ENCODE measurements at regions not wholly inside any gene's neighbourhood (a gene's known extent, or its start where the extent isn't known, plus 50 kb on each side); places are given as distances from the start of the nearest gene placed in this dataset.
A peak's percentile ranks its signal among the peaks of the same experiment; 100 is the strongest.

GRCh38 chr18:46265196-46266156 is 161.3 kb downstream of the HAUS1 start:
- Mint-ChIP-seq H3K9me3 (no peaks in the 10 kb centered on the region), H3K27ac (peak overlapping the region; percentile 86), H3K4me3 (peak overlapping the region; percentile 5 to 36), H3K4me1 (peaks cover 14 to 42% of the 10 kb centered on the region in 2 donors), H3K27me3 (no peaks in the 10 kb centered on the region), H3K36me3 (peaks cover 16 to 40% of the 10 kb centered on the region in 2 donors)
- no peak for DNase-seq
- ATAC-seq (replicated peaks): peak; percentile 89

GRCh38 chr18:46266473-46266872 is 162.3 kb downstream of the HAUS1 start:
- H3K27me3 Mint-ChIP-seq: no peaks in the 10 kb centered on the region
- no peak overlapping the region for H3K4me3 Mint-ChIP-seq
- H3K36me3 Mint-ChIP-seq: peaks cover 14 to 38% of the 10 kb centered on the region in 2 donors
- ATAC-seq (replicated peaks) (no peak), DNase-seq (no peak)
- H3K9me3 Mint-ChIP-seq: no peaks in the 10 kb centered on the region
- no peak overlapping the region for H3K27ac Mint-ChIP-seq
- peaks cover 13 to 33% of the 10 kb centered on the region in 2 donors for H3K4me1 Mint-ChIP-seq

GRCh38 chr18:46268671-46269070 is 164.5 kb downstream of the HAUS1 start:
- no peak for DNase-seq
- Mint-ChIP-seq H3K9me3 (no peaks in the 10 kb centered on the region), H3K4me1 (peaks cover 6 to 22% of the 10 kb centered on the region in 2 donors), H3K27me3 (no peaks in the 10 kb centered on the region), H3K27ac (no peak overlapping the region), H3K4me3 (no peak overlapping the region), H3K36me3 (peaks cover 9 to 28% of the 10 kb centered on the region in 2 donors)
- no peak for ATAC-seq (replicated peaks)

GRCh38 chr18:46269275-46269674 is 165.1 kb downstream of the HAUS1 start:
- Mint-ChIP-seq H3K27me3 (no peaks in the 10 kb centered on the region), H3K9me3 (no peaks in the 10 kb centered on the region), H3K36me3 (peaks cover 8 to 23% of the 10 kb centered on the region in 2 donors), H3K4me1 (peaks cover 6 to 16% of the 10 kb centered on the region in 2 donors), H3K27ac (no peak overlapping the region), H3K4me3 (no peak overlapping the region)
- ATAC-seq (replicated peaks) (no peak), DNase-seq (no peak)

GRCh38 chr18:46271488-46271887 is 167.3 kb downstream of the HAUS1 start:
- no peaks in the 10 kb centered on the region for H3K27me3 Mint-ChIP-seq
- H3K4me1 Mint-ChIP-seq: peaks cover 0 to 2% of the 10 kb centered on the region in 2 donors
- H3K36me3 Mint-ChIP-seq: peaks cover 6 to 17% of the 10 kb centered on the region in 2 donors
- no peak overlapping the region for H3K4me3 Mint-ChIP-seq
- no peak overlapping the region for H3K27ac Mint-ChIP-seq
- DNase-seq: no peak
- H3K9me3 Mint-ChIP-seq: no peaks in the 10 kb centered on the region
- no peak for ATAC-seq (replicated peaks)

- DNase-seq (no peak), ATAC-seq (replicated peaks) (no peak)
- Mint-ChIP-seq H3K4me3 (no peak overlapping the region), H3K4me1 (peaks cover 0 to 2% of the 10 kb centered on the region in 2 donors), H3K27me3 (no peaks in the 10 kb centered on the region), H3K9me3 (no peaks in the 10 kb centered on the region), H3K36me3 (peaks cover 4 to 12% of the 10 kb centered on the region in 2 donors), H3K27ac (no peak overlapping the region)
Measured at GRCh38 chr18:46273861-46274260, 169.7 kb downstream of the HAUS1 start.

- DNase-seq: no peak
- Mint-ChIP-seq H3K27ac (no peak overlapping the region), H3K4me1 (peaks cover 0 to 2% of the 10 kb centered on the region in 2 donors), H3K27me3 (no peaks in the 10 kb centered on the region), H3K36me3 (peaks cover 4 to 8% of the 10 kb centered on the region in 2 donors), H3K9me3 (no peaks in the 10 kb centered on the region), H3K4me3 (no peak overlapping the region)
- no peak for ATAC-seq (replicated peaks)
Measured at GRCh38 chr18:46274266-46274665, 170.1 kb downstream of the HAUS1 start.

- DNase-seq (no peak), ATAC-seq (replicated peaks) (no peak)
- peak overlapping the region; percentile 62 for H3K27ac Mint-ChIP-seq
- peaks cover 0 to 2% of the 10 kb centered on the region in 2 donors for H3K4me1 Mint-ChIP-seq
- no peak overlapping the region for H3K4me3 Mint-ChIP-seq
- H3K27me3 Mint-ChIP-seq: no peaks in the 10 kb centered on the region
- peaks cover 2 to 6% of the 10 kb centered on the region in 2 donors for H3K36me3 Mint-ChIP-seq
- H3K9me3 Mint-ChIP-seq: no peaks in the 10 kb centered on the region
Measured at GRCh38 chr18:46275370-46275769, 171.2 kb downstream of the HAUS1 start.

GRCh38 chr18:46276748-46277147 is 172.6 kb downstream of the HAUS1 start:
- Mint-ChIP-seq H3K36me3 (peaks cover 2 to 6% of the 10 kb centered on the region in 2 donors), H3K27me3 (no peaks in the 10 kb centered on the region), H3K4me1 (peaks cover 0 to 2% of the 10 kb centered on the region in 2 donors), H3K27ac (no peak overlapping the region), H3K9me3 (no peaks in the 10 kb centered on the region), H3K4me3 (no peak overlapping the region)
- ATAC-seq (replicated peaks) (no peak), DNase-seq (no peak)

- no peak overlapping the region for H3K27ac Mint-ChIP-seq
- no peak overlapping the region for H3K4me3 Mint-ChIP-seq
- ATAC-seq (replicated peaks): no peak
- H3K4me1 Mint-ChIP-seq: peaks cover 2 to 6% of the 10 kb centered on the region in 2 donors
- H3K9me3 Mint-ChIP-seq: no peaks in the 10 kb centered on the region
- no peaks in the 10 kb centered on the region for H3K27me3 Mint-ChIP-seq
- H3K36me3 Mint-ChIP-seq: peaks cover 4 to 6% of the 10 kb centered on the region in 2 donors
- DNase-seq: no peak
Measured at GRCh38 chr18:46278481-46279465, 174.6 kb downstream of the HAUS1 start.

- no peak overlapping the region for H3K4me3 Mint-ChIP-seq
- no peaks in the 10 kb centered on the region for H3K9me3 Mint-ChIP-seq
- H3K4me1 Mint-ChIP-seq: peaks cover under 1 to 6% of the 10 kb centered on the region in 2 donors
- no peak overlapping the region for H3K27ac Mint-ChIP-seq
- no peaks in the 10 kb centered on the region for H3K27me3 Mint-ChIP-seq
- no peak for ATAC-seq (replicated peaks)
- peaks cover 2 to 3% of the 10 kb centered on the region in 2 donors for H3K36me3 Mint-ChIP-seq
- DNase-seq: no peak
Measured at GRCh38 chr18:46279673-46280072, 175.5 kb downstream of the HAUS1 start.

GRCh38 chr18:46281185-46282176 is 177.3 kb downstream of the HAUS1 start:
- Mint-ChIP-seq H3K36me3 (peaks cover 0 to 2% of the 10 kb centered on the region in 2 donors), H3K27me3 (no peaks in the 10 kb centered on the region), H3K27ac (no peak overlapping the region), H3K4me3 (no peak overlapping the region), H3K4me1 (peaks cover 0 to 6% of the 10 kb centered on the region in 2 donors), H3K9me3 (no peaks in the 10 kb centered on the region)
- ATAC-seq (replicated peaks) (peak; percentile 91 to 92), DNase-seq (peak; percentile 41)

GRCh38 chr18:46282177-46282570 is 178.0 kb downstream of the HAUS1 start:
- H3K4me1 Mint-ChIP-seq: peaks cover 0 to 6% of the 10 kb centered on the region in 2 donors
- peak overlapping the region; percentile 26 for H3K27ac Mint-ChIP-seq
- H3K36me3 Mint-ChIP-seq: peaks cover 0 to 2% of the 10 kb centered on the region in 2 donors
- H3K9me3 Mint-ChIP-seq: no peaks in the 10 kb centered on the region
- H3K4me3 Mint-ChIP-seq: no peak overlapping the region
- no peak for DNase-seq
- no peaks in the 10 kb centered on the region for H3K27me3 Mint-ChIP-seq
- no peak for ATAC-seq (replicated peaks)
